ENCODE measurements at regions not wholly inside any gene's neighbourhood (a gene's known extent, or its start where the extent isn't known, plus 50 kb on each side); places are given as distances from the start of the nearest gene placed in this dataset.

GRCh38 chrX:51395810-51396728, 63.4 kb downstream of the NUDT10 start:
- DNase-seq: peak; percentile 3 to 36
- WGBS, 2 donors: 3 to 4% methylated on average over 45 to 50 of the region's 50 CpGs
- intact Hi-C loops (cut with DNase I): no loop called here

GRCh38 chrX:51395480-51395809, 62.8 kb downstream of the NUDT10 start:
- Histone ChIP-seq H3K36me3 (no peaks in the 10 kb centered on the region), H3K27me3 (peaks cover 0 to 56% (median 0%) of the 10 kb centered on the region in 7 donors), H3K4me1 (no peaks in the 10 kb centered on the region), H3K4me3 (peak overlapping the region in 9 of 10 donors; percentile 28 to 57 (median 49)), H3K9me3 (no peaks in the 10 kb centered on the region), H3K27ac (peak overlapping the region in 1 of 10 donors; percentile 4)
- TF ChIP-seq CTCF (IDR thresholded peaks at IDR 0.05): no peak
- no peak for DNase-seq
- no peak for ATAC-seq
- 28 to 35% methylated on average over 4 of the region's 4 CpGs for WGBS, 2 donors
- intact Hi-C loops (cut with DNase I): no loop called here

More at GRCh38 chrX:51395810-51396728, 63.4 kb downstream of the NUDT10 start:
- Histone ChIP-seq H3K9me3 (no peaks in the 10 kb centered on the region), H3K27me3 (peaks cover 0 to 52% (median 0%) of the 10 kb centered on the region in 7 donors), H3K36me3 (no peaks in the 10 kb centered on the region), H3K27ac (peak overlapping the region in 1 of 10 donors; percentile 4), H3K4me3 (peak overlapping the region in 9 of 10 donors; percentile 28 to 57 (median 49)), H3K4me1 (no peaks in the 10 kb centered on the region)
- ATAC-seq: peak in 5 of 8 donors; percentile 33 to 62 (median 55)
- peak in 5 of 9 donors; percentile 11 to 35 (median 20) for TF ChIP-seq CTCF (IDR thresholded peaks at IDR 0.05)
